Activated T-helper 17 cell treated with anti-CD3 and anti-CD28 coated beads, Interleukin-2, amount 50 U/mL, for 72 hours (primary cell): ENCODE measurements at regions not wholly inside any gene's neighbourhood (a gene's known extent, or its start where the extent isn't known, plus 50 kb on each side); places are given as distances from the start of the nearest gene placed in this dataset.
"Not testable (repeated sequence)": the region's sequence is repeated elsewhere in the genome, so short reads cannot be mapped to it uniquely, and the experiment has no call there.

Experiments
- ATAC-seq: fragments of 150-1000 bp; cut with Tn5 transposase; replicated peaks from 2 replicates; pipeline ENCODE4 v1.10.0; 2021; ENCODE audit warnings: mild to moderate bottlenecking, moderate library complexity
- H3K27ac Mint-ChIP-seq: one replicate; pipeline ENCODE4 v1.8.0; 2022; ENCODE audit warnings: mixed read lengths
- H3K27me3 Mint-ChIP-seq: one replicate; pipeline ENCODE4 v1.8.0; 2022; ENCODE audit warnings: mixed read lengths
- H3K36me3 Mint-ChIP-seq: one replicate; pipeline ENCODE4 v1.8.0; 2022; ENCODE audit warnings: low read depth, mild to moderate bottlenecking, mixed read lengths
- H3K4me1 Mint-ChIP-seq: one replicate; pipeline ENCODE4 v1.8.0; 2022; ENCODE audit warnings: mixed read lengths
- H3K4me3 Mint-ChIP-seq: one replicate; pipeline ENCODE4 v1.8.0; 2022; ENCODE audit warnings: mild to moderate bottlenecking, mixed read lengths
- H3K9me3 Mint-ChIP-seq: one replicate; pipeline ENCODE4 v1.8.0; 2022; ENCODE audit warnings: mixed read lengths

GRCh38 chr10:120221873-120222485 lies 235.0 kb upstream of the PLPP4 start:
- H3K27ac Mint-ChIP-seq: no peak overlapping the region
- H3K4me1 Mint-ChIP-seq: no peaks in the 10 kb centered on the region
- H3K27me3 Mint-ChIP-seq: peaks cover 7% of the 10 kb centered on the region
- H3K36me3 Mint-ChIP-seq: no peaks in the 10 kb centered on the region
- ATAC-seq: no peak
- no peak overlapping the region for H3K4me3 Mint-ChIP-seq
- no peaks in the 10 kb centered on the region for H3K9me3 Mint-ChIP-seq

GRCh38 chr10:120229641-120230040 lies 227.4 kb upstream of the PLPP4 start:
- Mint-ChIP-seq H3K27me3 (peaks cover 8% of the 10 kb centered on the region), H3K36me3 (no peaks in the 10 kb centered on the region), H3K4me1 (no peaks in the 10 kb centered on the region), H3K9me3 (no peaks in the 10 kb centered on the region), H3K27ac (no peak overlapping the region), H3K4me3 (no peak overlapping the region)
- ATAC-seq: no peak

GRCh38 chr10:120239695-120240094 lies 217.3 kb upstream of the PLPP4 start:
- H3K36me3 Mint-ChIP-seq, H3K4me3 Mint-ChIP-seq, H3K27ac Mint-ChIP-seq, H3K27me3 Mint-ChIP-seq, ATAC-seq, H3K9me3 Mint-ChIP-seq, H3K4me1 Mint-ChIP-seq: not testable (repeated sequence)

- no peak for ATAC-seq
- Mint-ChIP-seq H3K9me3 (peaks cover 4% of the 10 kb centered on the region), H3K27me3 (peaks cover 24% of the 10 kb centered on the region), H3K27ac (no peak overlapping the region), H3K4me3 (no peak overlapping the region), H3K4me1 (no peaks in the 10 kb centered on the region), H3K36me3 (no peaks in the 10 kb centered on the region)
These were observed 205.1 kb upstream of the PLPP4 start for GRCh38 chr10:120251821-120252442.

GRCh38 chr10:120253131-120253530 lies 203.9 kb upstream of the PLPP4 start:
- H3K4me1 Mint-ChIP-seq: no peaks in the 10 kb centered on the region
- no peaks in the 10 kb centered on the region for H3K36me3 Mint-ChIP-seq
- no peak for ATAC-seq
- H3K4me3 Mint-ChIP-seq: no peak overlapping the region
- peaks cover 18% of the 10 kb centered on the region for H3K27me3 Mint-ChIP-seq
- no peak overlapping the region for H3K27ac Mint-ChIP-seq
- peaks cover 4% of the 10 kb centered on the region for H3K9me3 Mint-ChIP-seq

- H3K27me3 Mint-ChIP-seq: peaks cover 40% of the 10 kb centered on the region
- H3K4me3 Mint-ChIP-seq: no peak overlapping the region
- no peak for ATAC-seq
- H3K36me3 Mint-ChIP-seq: no peaks in the 10 kb centered on the region
- H3K4me1 Mint-ChIP-seq: no peaks in the 10 kb centered on the region
- H3K9me3 Mint-ChIP-seq: peaks cover 4% of the 10 kb centered on the region
- H3K27ac Mint-ChIP-seq: no peak overlapping the region
These were observed 196.6 kb upstream of the PLPP4 start for GRCh38 chr10:120260456-120260855.

- Mint-ChIP-seq H3K27me3 (peaks cover 34% of the 10 kb centered on the region), H3K9me3 (no peaks in the 10 kb centered on the region), H3K4me3 (no peak overlapping the region), H3K36me3 (no peaks in the 10 kb centered on the region), H3K4me1 (no peaks in the 10 kb centered on the region), H3K27ac (no peak overlapping the region)
- ATAC-seq: no peak
These were observed 194.0 kb upstream of the PLPP4 start for GRCh38 chr10:120262857-120263547.

- Mint-ChIP-seq H3K4me3 (no peak overlapping the region), H3K36me3 (no peaks in the 10 kb centered on the region), H3K27me3 (peaks cover 23% of the 10 kb centered on the region), H3K9me3 (no peaks in the 10 kb centered on the region), H3K27ac (no peak overlapping the region), H3K4me1 (no peaks in the 10 kb centered on the region)
- ATAC-seq: no peak
These were observed 191.0 kb upstream of the PLPP4 start for GRCh38 chr10:120266022-120266421.

- Mint-ChIP-seq H3K27ac (no peak overlapping the region), H3K9me3 (no peaks in the 10 kb centered on the region), H3K27me3 (peaks cover 3% of the 10 kb centered on the region), H3K4me1 (no peaks in the 10 kb centered on the region), H3K36me3 (no peaks in the 10 kb centered on the region), H3K4me3 (no peak overlapping the region)
- ATAC-seq: no peak
These were observed 186.1 kb upstream of the PLPP4 start for GRCh38 chr10:120270906-120271305.

- Mint-ChIP-seq H3K9me3 (no peaks in the 10 kb centered on the region), H3K36me3 (no peaks in the 10 kb centered on the region), H3K27ac (no peak overlapping the region), H3K4me1 (no peaks in the 10 kb centered on the region), H3K4me3 (no peak overlapping the region), H3K27me3 (peaks cover 10% of the 10 kb centered on the region)
- no peak for ATAC-seq
These were observed 185.3 kb upstream of the PLPP4 start for GRCh38 chr10:120271696-120272095.

- Mint-ChIP-seq H3K9me3 (no peaks in the 10 kb centered on the region), H3K27ac (no peak overlapping the region), H3K27me3 (peaks cover 14% of the 10 kb centered on the region), H3K36me3 (no peaks in the 10 kb centered on the region), H3K4me1 (no peaks in the 10 kb centered on the region), H3K4me3 (no peak overlapping the region)
- no peak for ATAC-seq
These were observed 184.7 kb upstream of the PLPP4 start for GRCh38 chr10:120272350-120272749.

- no peaks in the 10 kb centered on the region for H3K36me3 Mint-ChIP-seq
- no peak for ATAC-seq
- H3K4me3 Mint-ChIP-seq: no peak overlapping the region
- H3K4me1 Mint-ChIP-seq: no peaks in the 10 kb centered on the region
- H3K9me3 Mint-ChIP-seq: no peaks in the 10 kb centered on the region
- H3K27me3 Mint-ChIP-seq: peaks cover 17% of the 10 kb centered on the region
- H3K27ac Mint-ChIP-seq: no peak overlapping the region
These were observed 179.0 kb upstream of the PLPP4 start for GRCh38 chr10:120278069-120278468.

GRCh38 chr10:120279196-120279595 lies 177.8 kb upstream of the PLPP4 start:
- ATAC-seq: no peak
- peaks cover 17% of the 10 kb centered on the region for H3K27me3 Mint-ChIP-seq
- H3K27ac Mint-ChIP-seq: no peak overlapping the region
- H3K4me1 Mint-ChIP-seq: no peaks in the 10 kb centered on the region
- no peak overlapping the region for H3K4me3 Mint-ChIP-seq
- H3K9me3 Mint-ChIP-seq: no peaks in the 10 kb centered on the region
- no peaks in the 10 kb centered on the region for H3K36me3 Mint-ChIP-seq

GRCh38 chr10:120282421-120282820 lies 174.6 kb upstream of the PLPP4 start:
- H3K27ac Mint-ChIP-seq: no peak overlapping the region
- no peaks in the 10 kb centered on the region for H3K4me1 Mint-ChIP-seq
- ATAC-seq: no peak
- H3K9me3 Mint-ChIP-seq: no peaks in the 10 kb centered on the region
- H3K27me3 Mint-ChIP-seq: peaks cover 4% of the 10 kb centered on the region
- no peaks in the 10 kb centered on the region for H3K36me3 Mint-ChIP-seq
- no peak overlapping the region for H3K4me3 Mint-ChIP-seq

GRCh38 chr10:120282846-120283492 lies 174.1 kb upstream of the PLPP4 start:
- Mint-ChIP-seq H3K36me3 (no peaks in the 10 kb centered on the region), H3K4me3 (no peak overlapping the region), H3K27ac (no peak overlapping the region), H3K4me1 (no peaks in the 10 kb centered on the region), H3K27me3 (peaks cover 2% of the 10 kb centered on the region), H3K9me3 (no peaks in the 10 kb centered on the region)
- no peak for ATAC-seq
